ENCODE measurements at regions not wholly inside any gene's neighbourhood (a gene's known extent, or its start where the extent isn't known, plus 50 kb on each side); places are given as distances from the start of the nearest gene placed in this dataset.

DNA sequence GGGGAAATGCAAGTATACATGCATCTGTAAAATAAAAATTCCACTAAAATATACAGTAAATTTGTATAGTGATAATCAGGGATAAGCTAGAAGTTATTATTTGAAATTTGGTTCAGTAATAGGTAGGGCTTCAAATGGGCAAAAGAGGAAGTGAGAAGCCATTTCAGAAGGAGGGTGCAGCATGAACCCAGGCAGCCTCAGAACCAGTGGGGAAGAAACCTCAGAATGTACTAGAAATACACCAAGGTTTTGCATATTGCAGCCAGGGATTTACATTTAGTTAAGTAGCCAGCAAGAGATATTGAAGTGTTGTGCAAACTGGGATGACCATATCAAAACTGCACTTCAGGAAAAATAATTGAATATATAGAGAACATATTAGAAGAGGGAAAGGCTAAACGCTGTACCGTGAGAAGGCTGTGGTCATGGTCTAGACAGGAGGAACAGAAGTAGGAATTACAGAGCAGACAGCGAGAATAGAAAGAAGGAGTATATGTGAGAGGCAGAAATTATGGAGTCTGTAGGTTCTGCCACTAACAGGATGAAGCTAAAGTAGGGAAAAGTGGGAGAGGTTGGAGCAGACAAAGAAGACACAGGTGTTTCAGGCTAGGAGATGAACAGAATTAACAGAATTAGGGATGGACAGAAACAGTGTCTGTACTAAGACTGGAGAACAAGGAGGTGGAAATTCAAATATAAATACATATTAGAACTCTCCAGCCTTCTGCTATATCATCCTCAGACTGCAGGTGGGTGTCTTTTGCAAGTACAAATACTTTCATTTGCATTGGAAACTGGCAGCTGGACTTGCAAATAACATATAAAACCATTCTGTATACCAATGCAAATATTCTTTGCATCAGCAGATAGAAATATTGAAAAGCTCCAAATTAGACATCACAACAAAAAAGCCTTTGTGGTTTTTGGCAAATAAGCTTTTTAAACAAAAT lies 335.6 kb downstream of the ZNF608 start:
- TF ChIP-seq CTCF (IDR thresholded peaks at IDR 0.05) (no peak), POLR2AphosphoS5 (IDR thresholded peaks at IDR 0.05) (no peak), POLR2A (IDR thresholded peaks at IDR 0.05) (no peak), EP300 (IDR thresholded peaks at IDR 0.05) (no peak)
